Peyer's patch (tissue), 4 donors: ENCODE measurements at regions not wholly inside any gene's neighbourhood (a gene's known extent, or its start where the extent isn't known, plus 50 kb on each side); places are given as distances from the start of the nearest gene placed in this dataset.
A peak's percentile ranks its signal among the peaks of the same experiment; 100 is the strongest.
"Not testable (repeated sequence)": the region's sequence is repeated elsewhere in the genome, so short reads cannot be mapped to it uniquely, and the experiment has no call there.

Experiments
- DNase-seq, 3 donors: peaks; one replicate each; pipeline ENCODE4 v3.0.0-alpha.2; 2017 to 2019
- H3K27ac ChIP-seq, 4 donors: fragments of 200-600 bp; sonication (generic); one replicate each; pipeline ENCODE4 v1.5.1; 2016 to 2019
- H3K27me3 ChIP-seq, 2 donors: fragments of 200-600 bp; sonication (generic); one replicate each; pipeline ENCODE4 v1.5.1; 2019
- H3K36me3 ChIP-seq, 3 donors: fragments of 200-600 bp; sonication (generic); one replicate each; pipeline ENCODE4 v1.5.1; 2016 to 2019
- H3K4me1 ChIP-seq, 4 donors: fragments of 200-600 bp; sonication (generic); one replicate each; pipeline ENCODE4 v1.5.1; 2016 to 2019
- H3K4me3 ChIP-seq, 4 donors: fragments of 200-600 bp; sonication (generic); 1 replicate in 3 of 4; 2 replicates in 1 of 4; pipeline ENCODE4 v1.5.1; 2016 to 2019; ENCODE audit warnings: mild to moderate bottlenecking in 1 of 4
- H3K9me3 ChIP-seq, 4 donors: fragments of 200-600 bp; sonication (generic); one replicate each; pipeline ENCODE4 v1.5.1; 2016 to 2019; ENCODE audit warnings: mild to moderate bottlenecking in 1 of 4
- POLR2A ChIP-seq, 2 donors: fragments of 450-650 bp; IDR thresholded peaks; one replicate each; pipeline ENCODE4 v1.5.1; 2017; ENCODE audit warnings: antibody characterized with exemption in 2 of 2, mild to moderate bottlenecking in 2 of 2, moderate library complexity in 2 of 2
- TF ChIP-seq, protein P1 (sequence below), 6 experiments: fragments of 450-650 bp in 4 of 6; fragments of 200-600 bp in 2 of 6; sonication (generic) in 1 of 6; IDR thresholded peaks; one replicate each; pipeline ENCODE4 v1.5.1; 2017 to 2019; ENCODE audit warnings: antibody characterized with exemption in 6 of 6, mild to moderate bottlenecking in 3 of 6, moderate library complexity in 1 of 6

DNA sequence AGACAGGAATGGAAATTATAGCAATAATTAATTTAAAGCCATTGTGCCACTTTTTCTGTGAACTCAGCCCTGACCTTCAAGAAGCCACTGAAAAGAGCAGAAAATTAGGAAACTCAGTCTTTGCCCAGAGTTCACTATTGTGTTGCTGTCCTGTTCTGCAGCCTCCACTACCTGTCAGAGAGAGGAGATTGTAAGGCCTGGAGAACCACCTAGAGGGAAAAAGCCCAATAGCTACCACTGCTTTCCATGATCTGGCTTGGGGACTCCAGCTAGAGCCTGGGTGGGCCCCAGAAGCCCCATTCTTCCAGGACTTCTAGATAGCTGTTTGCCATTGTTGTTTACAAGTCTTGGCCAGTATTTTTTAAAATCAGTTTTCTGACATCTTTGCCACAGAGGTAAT, 176.1 kb upstream of the KLF7 start:
- no peak for DNase-seq
- Histone ChIP-seq H3K27me3 (no peaks in the 10 kb centered on the region), H3K27ac (no peak overlapping the region), H3K9me3 (no peaks in the 10 kb centered on the region), H3K36me3 (no peaks in the 10 kb centered on the region), H3K4me1 (no peaks in the 10 kb centered on the region), H3K4me3 (no peak overlapping the region)
- TF ChIP-seq POLR2A (IDR thresholded peaks at IDR 0.05), result no peak
- TF ChIP-seq, protein P1, sequence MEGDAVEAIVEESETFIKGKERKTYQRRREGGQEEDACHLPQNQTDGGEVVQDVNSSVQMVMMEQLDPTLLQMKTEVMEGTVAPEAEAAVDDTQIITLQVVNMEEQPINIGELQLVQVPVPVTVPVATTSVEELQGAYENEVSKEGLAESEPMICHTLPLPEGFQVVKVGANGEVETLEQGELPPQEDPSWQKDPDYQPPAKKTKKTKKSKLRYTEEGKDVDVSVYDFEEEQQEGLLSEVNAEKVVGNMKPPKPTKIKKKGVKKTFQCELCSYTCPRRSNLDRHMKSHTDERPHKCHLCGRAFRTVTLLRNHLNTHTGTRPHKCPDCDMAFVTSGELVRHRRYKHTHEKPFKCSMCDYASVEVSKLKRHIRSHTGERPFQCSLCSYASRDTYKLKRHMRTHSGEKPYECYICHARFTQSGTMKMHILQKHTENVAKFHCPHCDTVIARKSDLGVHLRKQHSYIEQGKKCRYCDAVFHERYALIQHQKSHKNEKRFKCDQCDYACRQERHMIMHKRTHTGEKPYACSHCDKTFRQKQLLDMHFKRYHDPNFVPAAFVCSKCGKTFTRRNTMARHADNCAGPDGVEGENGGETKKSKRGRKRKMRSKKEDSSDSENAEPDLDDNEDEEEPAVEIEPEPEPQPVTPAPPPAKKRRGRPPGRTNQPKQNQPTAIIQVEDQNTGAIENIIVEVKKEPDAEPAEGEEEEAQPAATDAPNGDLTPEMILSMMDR (IDR thresholded peaks at IDR 0.05), result peak in 1 of 6 experiments; percentile 15

DNA sequence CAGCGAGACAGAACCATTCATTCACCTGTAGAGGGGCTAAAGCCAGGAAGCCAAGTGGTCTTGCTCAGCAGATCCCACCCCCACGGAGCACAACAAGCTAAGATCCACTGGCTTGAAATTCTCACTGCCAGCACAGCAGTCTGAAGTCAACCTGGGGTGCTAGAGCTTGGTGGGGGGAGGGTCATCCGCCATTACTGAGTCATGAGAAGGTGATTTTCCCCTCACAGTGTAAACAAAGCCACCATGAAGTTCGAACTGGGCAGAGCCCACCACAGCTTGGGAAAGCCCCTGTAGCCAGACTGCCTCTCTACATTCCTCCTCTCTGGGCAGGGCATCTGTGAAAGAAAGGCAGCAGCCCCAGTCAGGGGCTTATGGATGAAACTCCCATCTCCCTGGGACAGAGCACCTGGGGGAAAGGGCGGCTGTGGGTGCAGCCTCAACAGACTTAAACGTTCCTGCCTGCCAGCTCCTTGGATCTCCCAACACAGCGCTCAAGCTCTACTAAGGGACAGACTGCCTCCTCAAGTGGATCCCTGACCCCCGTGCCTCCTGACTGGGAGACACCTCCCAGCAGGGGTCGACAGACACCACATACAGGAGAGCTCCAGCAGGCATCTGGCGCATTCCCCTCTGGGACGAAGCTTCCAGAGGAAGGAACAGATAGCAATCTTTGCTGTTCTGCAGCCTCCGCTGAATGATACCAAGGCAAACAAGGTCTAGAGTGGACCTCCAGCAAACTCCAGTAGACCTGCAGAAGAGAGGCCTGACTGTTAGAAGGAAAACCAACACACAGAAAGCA, 179.0 kb upstream of the KLF7 start:
- not testable (repeated sequence) for H3K27ac ChIP-seq, H3K4me1 ChIP-seq, H3K27me3 ChIP-seq, H3K4me3 ChIP-seq, DNase-seq, H3K36me3 ChIP-seq, H3K9me3 ChIP-seq

- DNase-seq, result no peak
- H3K27ac ChIP-seq, result no peak overlapping the region
- no peaks in the 10 kb centered on the region for H3K27me3 ChIP-seq
- H3K4me3 ChIP-seq, result no peak overlapping the region
- H3K4me1 ChIP-seq, result no peaks in the 10 kb centered on the region
- TF ChIP-seq POLR2A (IDR thresholded peaks at IDR 0.05), result no peak
- TF ChIP-seq, protein P1 (IDR thresholded peaks at IDR 0.05), result no peak
- H3K9me3 ChIP-seq, result no peaks in the 10 kb centered on the region
- no peaks in the 10 kb centered on the region for H3K36me3 ChIP-seq
These were observed 178.6 kb upstream of the CREB1 start for GRCh38 chr2:207351171-207351570.

- Histone ChIP-seq H3K27me3 (no peaks in the 10 kb centered on the region), H3K36me3 (no peaks in the 10 kb centered on the region), H3K4me3 (no peak overlapping the region), H3K4me1 (no peaks in the 10 kb centered on the region), H3K9me3 (no peaks in the 10 kb centered on the region), H3K27ac (no peak overlapping the region)
- no peak for DNase-seq
- TF ChIP-seq, protein P1 (IDR thresholded peaks at IDR 0.05), result no peak
- no peak for TF ChIP-seq POLR2A (IDR thresholded peaks at IDR 0.05)
These were observed 176.6 kb upstream of the CREB1 start for GRCh38 chr2:207352978-207353671.

- Histone ChIP-seq H3K4me3 (no peak overlapping the region), H3K27me3 (no peaks in the 10 kb centered on the region), H3K4me1 (no peaks in the 10 kb centered on the region), H3K27ac (no peak overlapping the region), H3K9me3 (no peaks in the 10 kb centered on the region), H3K36me3 (no peaks in the 10 kb centered on the region)
- no peak for DNase-seq
- TF ChIP-seq, protein P1 (IDR thresholded peaks at IDR 0.05), result no peak
- no peak for TF ChIP-seq POLR2A (IDR thresholded peaks at IDR 0.05)
These were observed 175.9 kb upstream of the CREB1 start for GRCh38 chr2:207353836-207354235.

GRCh38 chr2:207354462-207354861, 175.3 kb upstream of the CREB1 start:
- Histone ChIP-seq H3K4me3 (no peak overlapping the region), H3K27me3 (no peaks in the 10 kb centered on the region), H3K9me3 (no peaks in the 10 kb centered on the region), H3K4me1 (no peaks in the 10 kb centered on the region), H3K36me3 (no peaks in the 10 kb centered on the region), H3K27ac (no peak overlapping the region)
- no peak for TF ChIP-seq POLR2A (IDR thresholded peaks at IDR 0.05)
- DNase-seq, result no peak
